Neutrophil (primary cell): ENCODE measurements at regions not wholly inside any gene's neighbourhood (a gene's known extent, or its start where the extent isn't known, plus 50 kb on each side); places are given as distances from the start of the nearest gene placed in this dataset.

Experiments used
- H3K27ac ChIP-seq: fragments of 200-600 bp; sonication (generic); 2 replicates; pipeline ENCODE4 v1.5.1; 2016; ENCODE audit warnings: mild to moderate bottlenecking, moderate library complexity
- H3K27me3 ChIP-seq: fragments of 200-600 bp; sonication (generic); 2 replicates; pipeline ENCODE4 v1.6.0; 2016; ENCODE audit warnings: mild to moderate bottlenecking
- H3K36me3 ChIP-seq: fragments of 200-600 bp; sonication (generic); 2 replicates; pipeline ENCODE4 v1.5.1; 2017
- H3K4me1 ChIP-seq, 2 experiments: fragments of 200-600 bp in 1 of 2; sonication (generic) in 1 of 2; 1 replicate in 1 of 2; 2 replicates in 1 of 2; pipeline versions ENCODE4 v1.5.1 to v1.6.1; 2013 to 2016; ENCODE audit warnings: low read depth in 1 of 2, low read length in 1 of 2, mild to moderate bottlenecking in 1 of 2, moderate library complexity in 1 of 2; ENCODE audit not compliant: control insufficient read depth in 1 of 2, insufficient read depth in 1 of 2
- H3K4me3 ChIP-seq, 2 experiments: fragments of 200-600 bp in 1 of 2; sonication (generic) in 1 of 2; 1 replicate in 1 of 2; 2 replicates in 1 of 2; pipeline ENCODE4 v1.5.1; 2013 to 2016; ENCODE audit warnings: low read depth in 1 of 2, low read length in 1 of 2, mild to moderate bottlenecking in 1 of 2, moderate library complexity in 1 of 2
- H3K9me3 ChIP-seq: fragments of 200-600 bp; sonication (generic); 2 replicates; pipeline ENCODE4 v1.5.1; 2016
- TF ChIP-seq, protein P1 (sequence below): fragments of 200-600 bp; sonication (generic); IDR thresholded peaks from 2 replicates; pipeline ENCODE4 v1.5.1; 2016; ENCODE audit warnings: antibody characterized with exemption

DNA sequence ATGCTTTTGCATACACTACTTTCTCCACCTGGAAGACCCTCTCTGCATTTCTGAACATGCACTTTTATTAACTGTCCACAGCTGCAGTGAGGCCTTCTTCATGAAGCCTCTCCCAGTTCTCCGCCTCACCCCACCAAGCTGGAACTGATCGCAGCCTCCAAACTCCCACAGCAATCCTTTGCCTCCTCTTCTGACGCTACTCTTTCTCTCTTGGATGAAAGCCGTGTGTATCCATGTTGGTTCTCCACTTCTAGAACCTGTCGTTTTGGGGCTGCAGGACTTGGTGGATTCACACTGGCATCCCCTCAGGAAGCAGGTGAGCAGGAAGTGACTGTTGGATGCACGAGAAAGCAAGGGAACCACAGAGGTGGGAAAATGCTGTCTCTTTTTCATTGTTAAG, 288.6 kb downstream of the MYCN start:
- Histone ChIP-seq H3K27ac (no peak overlapping the region), H3K4me3 (no peak overlapping the region), H3K27me3 (no peaks in the 10 kb centered on the region), H3K36me3 (no peaks in the 10 kb centered on the region), H3K4me1 (no peaks in the 10 kb centered on the region), H3K9me3 (no peaks in the 10 kb centered on the region)
- TF ChIP-seq, protein P1, sequence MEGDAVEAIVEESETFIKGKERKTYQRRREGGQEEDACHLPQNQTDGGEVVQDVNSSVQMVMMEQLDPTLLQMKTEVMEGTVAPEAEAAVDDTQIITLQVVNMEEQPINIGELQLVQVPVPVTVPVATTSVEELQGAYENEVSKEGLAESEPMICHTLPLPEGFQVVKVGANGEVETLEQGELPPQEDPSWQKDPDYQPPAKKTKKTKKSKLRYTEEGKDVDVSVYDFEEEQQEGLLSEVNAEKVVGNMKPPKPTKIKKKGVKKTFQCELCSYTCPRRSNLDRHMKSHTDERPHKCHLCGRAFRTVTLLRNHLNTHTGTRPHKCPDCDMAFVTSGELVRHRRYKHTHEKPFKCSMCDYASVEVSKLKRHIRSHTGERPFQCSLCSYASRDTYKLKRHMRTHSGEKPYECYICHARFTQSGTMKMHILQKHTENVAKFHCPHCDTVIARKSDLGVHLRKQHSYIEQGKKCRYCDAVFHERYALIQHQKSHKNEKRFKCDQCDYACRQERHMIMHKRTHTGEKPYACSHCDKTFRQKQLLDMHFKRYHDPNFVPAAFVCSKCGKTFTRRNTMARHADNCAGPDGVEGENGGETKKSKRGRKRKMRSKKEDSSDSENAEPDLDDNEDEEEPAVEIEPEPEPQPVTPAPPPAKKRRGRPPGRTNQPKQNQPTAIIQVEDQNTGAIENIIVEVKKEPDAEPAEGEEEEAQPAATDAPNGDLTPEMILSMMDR, result no peak

DNA sequence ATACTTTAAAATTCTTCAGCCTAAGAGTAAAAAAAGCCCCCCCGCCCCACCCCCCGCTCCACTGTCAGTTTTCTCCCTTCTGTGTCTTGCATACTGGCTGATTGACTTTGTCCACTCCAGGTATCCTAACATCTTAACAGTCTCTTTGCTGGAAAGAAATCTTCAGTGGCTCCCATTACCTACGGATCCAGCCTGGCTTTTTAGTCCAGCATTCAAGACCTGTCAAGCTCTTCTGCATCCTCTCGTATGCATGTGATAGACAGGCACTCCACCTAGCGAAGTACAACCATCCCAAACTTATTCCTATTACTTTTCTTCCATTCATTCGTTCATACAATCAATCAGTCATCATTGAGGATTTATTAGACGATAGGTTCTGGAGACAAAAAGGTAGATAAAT, 288.1 kb downstream of the MYCN start:
- Histone ChIP-seq H3K27me3 (no peaks in the 10 kb centered on the region), H3K4me1 (no peaks in the 10 kb centered on the region), H3K4me3 (no peak overlapping the region), H3K36me3 (no peaks in the 10 kb centered on the region), H3K27ac (no peak overlapping the region), H3K9me3 (no peaks in the 10 kb centered on the region)
- TF ChIP-seq, protein P1, result no peak

DNA sequence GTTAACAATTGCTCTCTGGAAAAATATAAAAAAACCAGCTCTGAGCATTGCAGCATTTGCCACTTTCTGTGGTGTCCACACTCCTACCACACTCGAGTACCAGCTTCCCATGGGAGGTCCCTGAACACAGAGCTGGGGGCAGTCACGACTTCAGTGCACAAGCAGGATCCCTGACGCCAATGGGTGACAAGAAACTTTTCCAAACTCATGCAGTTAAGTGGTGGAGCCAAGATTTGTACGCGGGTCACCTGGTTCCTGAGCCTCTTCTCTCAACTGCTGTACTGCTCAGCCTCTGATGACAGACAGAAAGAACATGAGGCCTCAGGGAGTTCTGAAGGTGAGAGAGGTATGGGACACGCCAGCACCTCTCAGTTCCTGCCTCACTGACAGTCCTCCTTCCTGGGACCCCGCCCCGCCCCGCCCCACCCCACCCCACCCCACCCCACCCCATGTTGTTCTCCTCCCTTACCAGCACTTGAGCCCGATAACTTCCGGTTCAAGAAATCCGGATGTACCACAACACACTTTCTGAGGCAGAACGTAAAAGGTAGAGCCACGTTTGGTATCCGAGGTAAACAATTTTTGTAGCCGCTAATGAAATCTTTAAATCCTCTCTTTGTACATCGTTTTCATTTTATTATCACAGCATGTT, 287.6 kb downstream of the MYCN start:
- no peaks in the 10 kb centered on the region for H3K36me3 ChIP-seq
- H3K27me3 ChIP-seq, result no peaks in the 10 kb centered on the region
- H3K9me3 ChIP-seq, result no peaks in the 10 kb centered on the region
- no peak overlapping the region for H3K27ac ChIP-seq
- H3K4me1 ChIP-seq, result no peaks in the 10 kb centered on the region
- H3K4me3 ChIP-seq, result no peak overlapping the region
- TF ChIP-seq, protein P1, result no peak

DNA sequence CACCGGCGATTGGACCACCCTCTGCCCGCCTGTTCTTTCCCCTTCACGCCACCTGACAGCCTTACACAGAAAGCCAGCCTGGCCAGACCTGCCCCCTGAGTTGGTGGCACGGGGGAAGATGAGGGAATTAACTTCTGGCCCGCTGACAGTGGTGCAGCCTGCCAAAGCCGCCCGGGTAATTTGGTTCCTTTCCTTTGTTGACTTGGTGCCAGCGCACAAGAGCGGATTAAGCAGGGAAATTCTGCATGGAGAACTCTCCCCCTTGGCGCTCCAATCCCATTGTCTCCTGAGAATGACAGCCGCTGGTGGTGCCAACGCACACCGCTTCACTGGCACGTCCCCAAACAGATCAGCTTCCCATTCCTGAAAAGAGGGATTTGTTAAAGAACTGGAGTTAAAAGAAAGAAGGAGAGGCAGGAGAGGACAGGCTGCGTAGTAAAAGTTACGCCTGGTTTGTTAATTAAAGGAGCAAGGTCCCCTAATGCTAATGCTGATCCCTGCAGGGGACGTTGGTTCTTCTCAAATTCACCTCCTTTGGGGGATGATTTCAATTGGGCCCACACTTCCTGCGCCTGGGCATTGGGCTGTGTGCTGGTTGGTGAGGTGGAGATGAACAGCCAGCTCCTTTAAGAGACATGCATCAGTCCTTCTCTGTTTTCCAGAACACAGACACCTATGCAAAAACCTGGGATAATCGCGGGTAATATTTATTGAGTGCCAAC, 286.8 kb downstream of the MYCN start:
- Histone ChIP-seq H3K4me3 (no peak overlapping the region), H3K9me3 (no peaks in the 10 kb centered on the region), H3K27me3 (no peaks in the 10 kb centered on the region), H3K4me1 (no peaks in the 10 kb centered on the region), H3K36me3 (no peaks in the 10 kb centered on the region), H3K27ac (no peak overlapping the region)
- TF ChIP-seq, protein P1, result no peak

DNA sequence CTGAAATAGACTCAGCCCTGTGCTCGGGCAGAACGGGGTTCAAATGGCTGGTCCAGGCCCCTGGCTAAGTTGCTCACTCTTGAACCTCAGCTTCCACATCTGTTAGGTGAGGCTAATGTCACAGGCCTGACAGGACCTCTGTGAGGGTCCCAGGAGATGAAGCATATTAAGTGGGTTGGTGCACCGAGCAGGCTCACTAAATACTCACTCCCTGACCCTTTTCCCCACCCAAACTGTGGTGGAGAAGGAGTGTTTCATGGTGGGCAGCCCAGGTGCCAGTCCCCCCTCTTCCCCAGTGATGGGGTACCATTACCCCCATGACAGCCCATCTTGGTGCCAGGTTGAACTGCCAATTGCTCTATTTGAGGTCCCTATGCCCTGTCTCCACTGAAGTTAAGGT, 286.0 kb downstream of the MYCN start:
- Histone ChIP-seq H3K36me3 (no peaks in the 10 kb centered on the region), H3K9me3 (no peaks in the 10 kb centered on the region)

More for the DNA sequence above, 286.0 kb downstream of the MYCN start:
- H3K4me3 ChIP-seq, result no peak overlapping the region
- no peak overlapping the region for H3K27ac ChIP-seq
- H3K4me1 ChIP-seq, result no peaks in the 10 kb centered on the region
- H3K27me3 ChIP-seq, result no peaks in the 10 kb centered on the region
- TF ChIP-seq, protein P1, result no peak
